ENCODE measurements at regions not wholly inside any gene's neighbourhood (a gene's known extent, or its start where the extent isn't known, plus 50 kb on each side); places are given as distances from the start of the nearest gene placed in this dataset.

GRCh38 chr1:81443288-81443687, 357.4 kb upstream of the ADGRL2 start:
- Histone ChIP-seq H3K36me3 (ENCODE audit: insufficient read depth, low read length) (no peaks in the 10 kb centered on the region), H3K27me3 (ENCODE audit: insufficient read depth, low read depth, low read length) (no peaks in the 10 kb centered on the region), H3K4me2 (ENCODE audit: low read length) (no peak overlapping the region), H3K9me3 (ENCODE audit: low read length) (no peaks in the 10 kb centered on the region), H2AFZ (ENCODE audit: low read depth, low read length) (no peak overlapping the region), H3K27ac (ENCODE audit: low read length) (no peak overlapping the region), H3K9ac (ENCODE audit: low read length) (no peak overlapping the region), H4K20me1 (ENCODE audit: insufficient read depth) (no peaks in the 10 kb centered on the region), H3F3A (ENCODE audit: insufficient read depth, low read length, poor library complexity, severe bottlenecking) (no peaks in the 10 kb centered on the region), H3K79me2 (replicated peaks; ENCODE audit: insufficient read depth, low read length) (no peaks in the 10 kb centered on the region), H3K4me3 (ENCODE audit: low read length) (no peak overlapping the region), H3K9me2 (ENCODE audit: insufficient read depth, low read length) (no peaks in the 10 kb centered on the region)
- TF ChIP-seq RAD21 (conservative IDR thresholded peaks at IDR 0.05) (no peak), EZH2 (IDR thresholded peaks at IDR 0.05; ENCODE audit: borderline replicate concordance, insufficient read depth, low read length, poor library complexity, severe bottlenecking) (no peak), REST (IDR thresholded peaks at IDR 0.05; ENCODE audit: borderline replicate concordance) (no peak), TAF1 (IDR thresholded peaks at IDR 0.05; ENCODE audit: low read depth) (no peak), CTCF (IDR thresholded peaks at IDR 0.05; ENCODE audit: poor library complexity, severe bottlenecking) (no peak), SMC3 (conservative IDR thresholded peaks at IDR 0.05; ENCODE audit: poor library complexity) (no peak), MXI1 (conservative IDR thresholded peaks at IDR 0.05; ENCODE audit: poor library complexity, severe bottlenecking) (no peak), POLR2AphosphoS5 (IDR thresholded peaks at IDR 0.05) (no peak), EP300 (conservative IDR thresholded peaks at IDR 0.05; ENCODE audit: poor library complexity, severe bottlenecking) (no peak)

- Histone ChIP-seq H3K79me2 (replicated peaks; ENCODE audit: insufficient read depth, low read length) (no peaks in the 10 kb centered on the region), H3K27me3 (ENCODE audit: insufficient read depth, low read depth, low read length) (no peaks in the 10 kb centered on the region), H3K27ac (ENCODE audit: low read length) (no peak overlapping the region), H3K9me3 (ENCODE audit: low read length) (no peaks in the 10 kb centered on the region), H3K4me2 (ENCODE audit: low read length) (no peak overlapping the region), H3F3A (ENCODE audit: insufficient read depth, low read length, poor library complexity, severe bottlenecking) (no peaks in the 10 kb centered on the region), H3K36me3 (ENCODE audit: insufficient read depth, low read length) (no peaks in the 10 kb centered on the region), H3K9me2 (ENCODE audit: insufficient read depth, low read length) (no peaks in the 10 kb centered on the region), H4K20me1 (ENCODE audit: insufficient read depth) (no peaks in the 10 kb centered on the region), H3K4me3 (ENCODE audit: low read length) (no peak overlapping the region), H3K9ac (ENCODE audit: low read length) (no peak overlapping the region), H2AFZ (ENCODE audit: low read depth, low read length) (no peak overlapping the region)
- TF ChIP-seq CTCF (IDR thresholded peaks at IDR 0.05; ENCODE audit: poor library complexity, severe bottlenecking) (no peak), EP300 (conservative IDR thresholded peaks at IDR 0.05; ENCODE audit: poor library complexity, severe bottlenecking) (no peak), TAF1 (IDR thresholded peaks at IDR 0.05; ENCODE audit: low read depth) (no peak), POLR2AphosphoS5 (IDR thresholded peaks at IDR 0.05) (no peak), MXI1 (conservative IDR thresholded peaks at IDR 0.05; ENCODE audit: poor library complexity, severe bottlenecking) (no peak)
These were observed 361.5 kb upstream of the ADGRL2 start for GRCh38 chr1:81439046-81439823.

Measured in neural cell (in vitro differentiated cells).